Body of pancreas (tissue), 4 donors: ENCODE measurements at regions not wholly inside any gene's neighbourhood (a gene's known extent, or its start where the extent isn't known, plus 50 kb on each side); places are given as distances from the start of the nearest gene placed in this dataset.

Source experiments
- ATAC-seq: fragments of 150-250 bp; one replicate; pipeline ENCODE4 v1.9.1; 2016
- DNase-seq, 4 donors: peaks; one replicate each; pipeline ENCODE4 v3.0.0-alpha.2; 2019
- H3K27ac ChIP-seq, 4 donors: fragments of 200-600 bp; sonication (generic); 1 replicate in 3 of 4; 2 replicates in 1 of 4; pipeline versions ENCODE4 v1.5.1 to v1.6.1; 2016 to 2019; ENCODE audit warnings: mild to moderate bottlenecking in 1 of 4, mixed read lengths in 1 of 4, moderate library complexity in 1 of 4
- H3K27me3 ChIP-seq, 2 donors: fragments of 200-600 bp; sonication (generic); one replicate each; pipeline ENCODE4 v1.6.0; 2016; ENCODE audit warnings: mild to moderate bottlenecking in 1 of 2
- H3K36me3 ChIP-seq, 2 donors: fragments of 200-600 bp; sonication (generic); replicated peaks in 1 of 2; 2 replicates each; pipeline ENCODE4 v1.5.1; 2016; ENCODE audit warnings: low read depth in 2 of 2; ENCODE audit not compliant: insufficient read depth in 1 of 2
- H3K4me1 ChIP-seq: fragments of 200-600 bp; sonication (generic); one replicate; pipeline ENCODE4 v1.6.0; 2016
- H3K4me3 ChIP-seq, 2 donors: fragments of 200-600 bp; sonication (generic); 1 replicate in 1 of 2; 2 replicates in 1 of 2; pipeline ENCODE4 v1.5.1; 2016 to 2019
- H3K9me3 ChIP-seq, 3 donors: fragments of 200-600 bp; sonication (generic); 1 replicate in 2 of 3; 2 replicates in 1 of 3; pipeline ENCODE4 v1.5.1; 2016
- POLR2A ChIP-seq, 3 donors: fragments of 450-650 bp; IDR thresholded peaks; one replicate each; pipeline ENCODE4 v1.6.1; 2016; ENCODE audit warnings: antibody characterized with exemption in 3 of 3, mild to moderate bottlenecking in 2 of 3
- WGBS, 2 donors: methylation state at CpG; one replicate each; pipeline ENCODE4 v1.1.5; 2017; 5-methylcytosine and 5-hydroxymethylcytosine counted together
- intact Hi-C: fragments of 100-400 bp; cut with DNase I; formaldehyde crosslinking; loops from one replicate; pipeline ENCODE4 v1.15.1; 2023
- TF ChIP-seq, protein P1 (sequence below), 7 experiments: fragments of 450-650 bp in 4 of 7; fragments of 200-600 bp in 3 of 7; sonication (generic) in 3 of 7; IDR thresholded peaks; one replicate each; pipeline ENCODE4 v1.5.1; 2016 to 2019; ENCODE audit warnings: antibody characterized with exemption in 7 of 7

DNA sequence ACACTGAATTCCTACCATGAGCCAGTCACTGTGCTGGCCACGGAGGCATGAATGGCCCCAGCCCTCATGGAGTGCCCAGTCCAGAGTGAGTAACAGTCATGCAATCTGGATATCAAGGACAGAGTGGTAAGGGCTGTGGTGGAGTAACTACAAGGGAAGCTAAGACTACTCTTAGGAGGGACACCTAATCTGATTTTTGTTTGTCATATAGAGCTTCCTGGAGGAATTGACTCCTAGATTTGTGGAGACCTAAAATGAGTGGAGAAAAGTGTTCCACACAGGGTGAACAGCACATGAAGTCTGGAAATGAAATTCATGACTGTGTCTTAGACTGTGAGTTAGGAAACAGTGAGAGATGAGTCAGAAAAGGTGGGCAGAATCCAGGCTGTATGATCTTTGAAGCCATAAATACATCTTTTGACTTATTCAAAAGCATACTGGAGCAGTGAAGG is 219.9 kb downstream of the NFKBIZ start:
- ATAC-seq, result no peak
- DNase-seq, result no peak
- H3K4me3 ChIP-seq, result no peak overlapping the region
- WGBS, 2 donors, result 74 to 76% methylated on average over 1 of the region's 1 CpG
- intact Hi-C loops, result no loop called here
- H3K9me3 ChIP-seq, result no peaks in the 10 kb centered on the region
- TF ChIP-seq POLR2A (IDR thresholded peaks at IDR 0.05), result no peak
- TF ChIP-seq, protein P1, sequence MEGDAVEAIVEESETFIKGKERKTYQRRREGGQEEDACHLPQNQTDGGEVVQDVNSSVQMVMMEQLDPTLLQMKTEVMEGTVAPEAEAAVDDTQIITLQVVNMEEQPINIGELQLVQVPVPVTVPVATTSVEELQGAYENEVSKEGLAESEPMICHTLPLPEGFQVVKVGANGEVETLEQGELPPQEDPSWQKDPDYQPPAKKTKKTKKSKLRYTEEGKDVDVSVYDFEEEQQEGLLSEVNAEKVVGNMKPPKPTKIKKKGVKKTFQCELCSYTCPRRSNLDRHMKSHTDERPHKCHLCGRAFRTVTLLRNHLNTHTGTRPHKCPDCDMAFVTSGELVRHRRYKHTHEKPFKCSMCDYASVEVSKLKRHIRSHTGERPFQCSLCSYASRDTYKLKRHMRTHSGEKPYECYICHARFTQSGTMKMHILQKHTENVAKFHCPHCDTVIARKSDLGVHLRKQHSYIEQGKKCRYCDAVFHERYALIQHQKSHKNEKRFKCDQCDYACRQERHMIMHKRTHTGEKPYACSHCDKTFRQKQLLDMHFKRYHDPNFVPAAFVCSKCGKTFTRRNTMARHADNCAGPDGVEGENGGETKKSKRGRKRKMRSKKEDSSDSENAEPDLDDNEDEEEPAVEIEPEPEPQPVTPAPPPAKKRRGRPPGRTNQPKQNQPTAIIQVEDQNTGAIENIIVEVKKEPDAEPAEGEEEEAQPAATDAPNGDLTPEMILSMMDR (IDR thresholded peaks at IDR 0.05), result no peak
- H3K27me3 ChIP-seq, result no peaks in the 10 kb centered on the region
- H3K4me1 ChIP-seq, result no peaks in the 10 kb centered on the region
- no peaks in the 10 kb centered on the region for H3K36me3 ChIP-seq
- H3K27ac ChIP-seq, result no peak overlapping the region

DNA sequence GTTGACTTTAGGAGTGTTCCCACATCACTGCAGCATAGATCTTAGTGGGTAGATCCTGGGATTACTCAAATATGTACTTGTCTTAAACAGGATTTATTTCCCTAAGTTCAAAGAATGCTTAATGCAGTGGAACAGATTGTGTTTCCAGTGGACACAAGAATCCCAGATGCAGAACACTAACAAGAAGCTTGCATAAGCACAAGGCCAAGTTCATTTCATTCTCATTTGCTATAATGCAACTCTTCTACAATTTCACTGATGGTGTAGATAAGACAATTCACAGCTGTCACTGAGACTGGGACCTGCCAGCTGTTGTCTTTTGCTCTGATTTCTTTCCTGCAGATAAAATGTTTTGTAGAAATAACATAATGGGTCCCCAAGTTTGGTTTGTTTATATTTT is 225.6 kb downstream of the NFKBIZ start:
- H3K4me3 ChIP-seq, result no peak overlapping the region
- TF ChIP-seq, protein P1 (IDR thresholded peaks at IDR 0.05), result no peak
- no peak for TF ChIP-seq POLR2A (IDR thresholded peaks at IDR 0.05)
- intact Hi-C loops, result no loop called here
- H3K27me3 ChIP-seq, result no peaks in the 10 kb centered on the region
- H3K9me3 ChIP-seq, result no peaks in the 10 kb centered on the region
- no peaks in the 10 kb centered on the region for H3K36me3 ChIP-seq
- H3K27ac ChIP-seq, result no peak overlapping the region
- DNase-seq (no peak), ATAC-seq (no peak)
- no peaks in the 10 kb centered on the region for H3K4me1 ChIP-seq

DNA sequence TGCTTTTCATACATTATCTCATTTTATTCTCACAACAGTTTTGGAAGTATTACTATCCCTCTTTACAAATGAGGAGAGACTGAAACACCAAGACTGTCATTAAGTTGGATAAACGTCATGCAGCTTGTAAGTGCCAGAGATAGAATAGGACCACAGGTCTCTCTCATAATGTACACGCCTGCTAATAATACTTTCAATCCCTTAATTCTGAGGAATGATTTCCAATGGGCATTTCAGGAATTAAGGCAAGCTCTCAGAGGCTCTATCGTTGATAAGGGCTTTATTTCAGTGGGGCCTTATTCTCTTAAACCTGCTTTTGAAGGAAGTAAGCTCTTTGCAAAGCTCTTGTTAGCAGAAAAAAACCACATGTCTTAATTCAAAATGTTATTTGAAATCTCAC is 229.1 kb downstream of the NFKBIZ start:
- H3K27me3 ChIP-seq, result no peaks in the 10 kb centered on the region
- H3K4me1 ChIP-seq, result no peaks in the 10 kb centered on the region
- H3K4me3 ChIP-seq, result no peak overlapping the region
- peak overlapping the region in 1 of 4 donors; percentile 47 for H3K27ac ChIP-seq
- no peak for DNase-seq
- H3K9me3 ChIP-seq, result no peaks in the 10 kb centered on the region
- ATAC-seq, result no peak
- TF ChIP-seq, protein P1 (IDR thresholded peaks at IDR 0.05), result no peak
- no peak for TF ChIP-seq POLR2A (IDR thresholded peaks at IDR 0.05)
- H3K36me3 ChIP-seq, result no peaks in the 10 kb centered on the region
- 74 to 85% methylated on average over 3 of the region's 3 CpGs for WGBS, 2 donors
- intact Hi-C loops, result no loop called here

DNA sequence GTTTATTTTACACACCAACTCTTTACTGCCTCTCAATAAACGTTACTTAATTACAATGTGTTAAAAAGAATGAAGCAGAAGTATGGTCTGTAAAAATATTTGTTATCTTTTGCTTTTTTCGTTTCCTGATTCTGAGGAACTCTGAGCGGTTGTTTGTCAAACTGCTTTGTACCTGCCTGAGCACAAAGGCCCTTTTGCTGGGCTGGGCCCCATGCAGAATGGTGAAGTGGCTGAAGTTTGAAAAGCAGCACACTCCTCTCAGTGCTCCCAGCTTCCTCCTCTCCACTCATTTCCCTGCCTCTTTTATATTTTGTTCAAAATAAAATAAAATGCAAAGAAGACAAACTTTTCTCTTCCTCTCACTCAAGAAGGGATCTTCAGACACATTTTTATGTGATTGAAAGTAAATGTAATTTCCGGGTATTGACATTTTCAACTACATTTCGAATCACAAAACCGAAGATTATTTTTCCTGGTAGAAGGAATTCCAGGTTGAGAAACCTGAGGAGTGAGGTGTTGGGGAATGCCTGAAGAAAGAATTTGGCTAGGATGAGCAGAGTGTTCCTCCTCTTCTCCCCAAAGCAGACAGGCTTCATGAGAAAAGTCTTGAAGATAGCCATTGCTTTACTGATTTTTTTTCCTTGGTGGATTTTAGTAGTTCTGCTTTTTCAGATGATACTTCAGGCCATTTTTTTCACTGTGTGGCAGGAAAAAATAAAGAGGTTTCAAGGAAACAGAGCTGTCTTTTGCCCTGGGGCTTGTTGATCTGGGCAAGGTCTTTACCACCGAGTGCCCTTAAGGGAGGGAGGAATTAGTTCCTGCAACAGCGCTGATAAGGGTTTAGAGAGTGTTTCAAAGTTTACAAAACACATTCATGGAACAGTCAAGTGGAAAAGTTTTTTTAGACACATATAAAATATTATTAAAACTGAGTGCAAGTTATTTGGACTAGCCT is 229.8 kb downstream of the NFKBIZ start:
- H3K36me3 ChIP-seq, result no peaks in the 10 kb centered on the region
- H3K27ac ChIP-seq, result peak overlapping the region in 1 of 4 donors; percentile 47
- WGBS, 2 donors, result 41 to 59% methylated on average over 8 of the region's 8 CpGs
- DNase-seq (no peak), ATAC-seq (no peak)
- no peaks in the 10 kb centered on the region for H3K27me3 ChIP-seq
- TF ChIP-seq, protein P1 (IDR thresholded peaks at IDR 0.05), result no peak
- TF ChIP-seq POLR2A (IDR thresholded peaks at IDR 0.05), result no peak
- H3K4me1 ChIP-seq, result no peaks in the 10 kb centered on the region
- H3K4me3 ChIP-seq, result no peak overlapping the region
- intact Hi-C loops, result no loop called here
- H3K9me3 ChIP-seq, result no peaks in the 10 kb centered on the region

DNA sequence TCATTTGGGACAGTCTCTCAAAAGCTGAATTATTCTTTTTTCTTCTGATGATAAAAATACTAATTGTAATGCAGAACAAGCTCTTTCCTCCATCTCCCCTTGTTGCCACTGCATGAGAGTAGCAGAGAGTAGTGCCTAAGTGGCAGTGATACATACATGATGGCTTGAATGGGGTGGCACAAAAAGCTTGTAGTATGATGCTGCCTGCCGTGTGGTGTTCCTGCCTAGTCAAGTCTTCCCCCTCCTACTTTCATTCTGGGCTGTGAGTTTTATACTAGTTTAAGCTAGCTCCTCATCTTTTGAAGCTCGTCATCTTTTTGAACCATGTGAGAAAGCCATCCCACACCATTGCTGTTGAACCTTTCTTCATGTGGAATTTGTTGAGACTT is 230.5 kb downstream of the NFKBIZ start:
- no peak overlapping the region for H3K27ac ChIP-seq
- H3K27me3 ChIP-seq, result no peaks in the 10 kb centered on the region
- no peaks in the 10 kb centered on the region for H3K9me3 ChIP-seq
- DNase-seq (no peak), ATAC-seq (no peak)
- H3K36me3 ChIP-seq, result no peaks in the 10 kb centered on the region
- WGBS, 2 donors, result 78 to 95% methylated on average over 2 of the region's 2 CpGs
- H3K4me3 ChIP-seq, result no peak overlapping the region
- intact Hi-C loops, result no loop called here
- no peaks in the 10 kb centered on the region for H3K4me1 ChIP-seq
- TF ChIP-seq, protein P1 (IDR thresholded peaks at IDR 0.05), result no peak
- TF ChIP-seq POLR2A (IDR thresholded peaks at IDR 0.05), result no peak
